Body of pancreas (tissue), 4 donors: ENCODE measurements at regions not wholly inside any gene's neighbourhood (a gene's known extent, or its start where the extent isn't known, plus 50 kb on each side); places are given as distances from the start of the nearest gene placed in this dataset.

Experiments used
- POLR2A ChIP-seq, 3 donors: fragments of 450-650 bp; IDR thresholded peaks; one replicate each; pipeline ENCODE4 v1.6.1; 2016; ENCODE audit warnings: antibody characterized with exemption in 3 of 3, mild to moderate bottlenecking in 2 of 3
- TF ChIP-seq, protein P1 (sequence below), 7 experiments: fragments of 450-650 bp in 4 of 7; fragments of 200-600 bp in 3 of 7; sonication (generic) in 3 of 7; IDR thresholded peaks; one replicate each; pipeline ENCODE4 v1.5.1; 2016 to 2019; ENCODE audit warnings: antibody characterized with exemption in 7 of 7

DNA sequence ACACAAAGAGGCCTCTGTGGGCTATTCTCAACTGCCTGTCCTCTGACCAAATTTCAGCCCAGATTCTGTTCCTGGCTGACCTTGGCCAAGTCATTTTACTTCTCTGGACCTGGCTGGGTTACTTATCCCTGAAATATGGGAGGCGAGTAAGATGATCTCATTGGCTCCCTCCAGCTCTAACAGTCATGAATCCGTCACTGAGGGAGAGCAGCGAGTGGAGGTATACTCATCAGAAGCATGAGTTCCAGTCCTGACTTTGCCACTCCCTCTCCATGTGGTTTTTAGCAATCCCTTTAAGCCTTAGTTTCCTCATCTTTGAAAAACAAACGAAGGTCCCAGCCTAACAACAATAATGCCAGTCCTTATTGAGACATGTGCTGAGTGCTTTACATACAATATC, 63.5 kb downstream of the CCDC185 start:
- TF ChIP-seq, protein P1, sequence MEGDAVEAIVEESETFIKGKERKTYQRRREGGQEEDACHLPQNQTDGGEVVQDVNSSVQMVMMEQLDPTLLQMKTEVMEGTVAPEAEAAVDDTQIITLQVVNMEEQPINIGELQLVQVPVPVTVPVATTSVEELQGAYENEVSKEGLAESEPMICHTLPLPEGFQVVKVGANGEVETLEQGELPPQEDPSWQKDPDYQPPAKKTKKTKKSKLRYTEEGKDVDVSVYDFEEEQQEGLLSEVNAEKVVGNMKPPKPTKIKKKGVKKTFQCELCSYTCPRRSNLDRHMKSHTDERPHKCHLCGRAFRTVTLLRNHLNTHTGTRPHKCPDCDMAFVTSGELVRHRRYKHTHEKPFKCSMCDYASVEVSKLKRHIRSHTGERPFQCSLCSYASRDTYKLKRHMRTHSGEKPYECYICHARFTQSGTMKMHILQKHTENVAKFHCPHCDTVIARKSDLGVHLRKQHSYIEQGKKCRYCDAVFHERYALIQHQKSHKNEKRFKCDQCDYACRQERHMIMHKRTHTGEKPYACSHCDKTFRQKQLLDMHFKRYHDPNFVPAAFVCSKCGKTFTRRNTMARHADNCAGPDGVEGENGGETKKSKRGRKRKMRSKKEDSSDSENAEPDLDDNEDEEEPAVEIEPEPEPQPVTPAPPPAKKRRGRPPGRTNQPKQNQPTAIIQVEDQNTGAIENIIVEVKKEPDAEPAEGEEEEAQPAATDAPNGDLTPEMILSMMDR (IDR thresholded peaks at IDR 0.05), result no peak
- no peak for TF ChIP-seq POLR2A (IDR thresholded peaks at IDR 0.05)
